Islet precursor cell (in vitro differentiated cells): ENCODE measurements at regions not wholly inside any gene's neighbourhood (a gene's known extent, or its start where the extent isn't known, plus 50 kb on each side); places are given as distances from the start of the nearest gene placed in this dataset.
"Not testable (repeated sequence)": the region's sequence is repeated elsewhere in the genome, so short reads cannot be mapped to it uniquely, and the experiment has no call there.

Experiments used
- DNase-seq: peaks from one replicate; pipeline ENCODE4 v3.0.0-alpha.2; 2018

DNA sequence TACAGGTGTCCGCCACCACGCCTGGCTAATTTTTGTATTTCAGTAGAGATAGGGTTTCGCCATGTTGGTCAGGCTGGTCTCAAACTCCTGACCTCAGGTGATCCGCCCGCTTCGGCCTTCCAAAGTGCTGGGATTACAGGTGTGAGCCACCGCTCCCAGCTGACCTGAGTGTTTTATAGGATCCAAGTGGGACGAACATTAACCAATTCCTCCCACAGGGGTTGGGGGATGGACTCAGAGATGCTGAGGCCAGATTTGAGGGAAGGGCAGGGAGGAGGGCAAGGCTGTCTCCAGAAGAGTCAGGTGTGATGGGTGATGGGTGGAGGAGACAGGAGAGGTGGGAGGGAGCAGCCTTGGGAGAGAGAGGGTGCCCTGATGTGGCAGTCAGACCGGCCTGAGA, 65.0 kb upstream of the SMAD6 start:
- DNase-seq, result not testable (repeated sequence)

DNA sequence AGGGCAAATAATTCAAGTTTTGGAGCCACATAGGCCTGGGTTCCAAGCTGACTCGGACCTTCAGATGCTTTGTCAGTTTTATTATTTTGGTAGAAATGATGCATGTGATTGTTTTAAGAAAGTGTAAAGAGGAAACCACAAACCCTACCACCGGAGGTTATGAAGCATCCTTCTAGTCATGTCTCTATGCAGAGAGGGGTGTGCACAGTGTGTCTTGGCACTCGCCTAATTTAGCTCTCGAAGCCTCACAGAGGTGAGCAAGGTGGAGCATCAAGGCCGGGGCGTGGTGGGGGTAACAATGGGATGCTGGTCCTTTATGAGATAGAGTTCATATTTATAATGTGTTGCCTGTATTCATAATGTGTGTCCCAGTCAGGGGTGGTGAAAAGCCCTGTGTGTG, 63.7 kb upstream of the SMAD6 start:
- no peak for DNase-seq

DNA sequence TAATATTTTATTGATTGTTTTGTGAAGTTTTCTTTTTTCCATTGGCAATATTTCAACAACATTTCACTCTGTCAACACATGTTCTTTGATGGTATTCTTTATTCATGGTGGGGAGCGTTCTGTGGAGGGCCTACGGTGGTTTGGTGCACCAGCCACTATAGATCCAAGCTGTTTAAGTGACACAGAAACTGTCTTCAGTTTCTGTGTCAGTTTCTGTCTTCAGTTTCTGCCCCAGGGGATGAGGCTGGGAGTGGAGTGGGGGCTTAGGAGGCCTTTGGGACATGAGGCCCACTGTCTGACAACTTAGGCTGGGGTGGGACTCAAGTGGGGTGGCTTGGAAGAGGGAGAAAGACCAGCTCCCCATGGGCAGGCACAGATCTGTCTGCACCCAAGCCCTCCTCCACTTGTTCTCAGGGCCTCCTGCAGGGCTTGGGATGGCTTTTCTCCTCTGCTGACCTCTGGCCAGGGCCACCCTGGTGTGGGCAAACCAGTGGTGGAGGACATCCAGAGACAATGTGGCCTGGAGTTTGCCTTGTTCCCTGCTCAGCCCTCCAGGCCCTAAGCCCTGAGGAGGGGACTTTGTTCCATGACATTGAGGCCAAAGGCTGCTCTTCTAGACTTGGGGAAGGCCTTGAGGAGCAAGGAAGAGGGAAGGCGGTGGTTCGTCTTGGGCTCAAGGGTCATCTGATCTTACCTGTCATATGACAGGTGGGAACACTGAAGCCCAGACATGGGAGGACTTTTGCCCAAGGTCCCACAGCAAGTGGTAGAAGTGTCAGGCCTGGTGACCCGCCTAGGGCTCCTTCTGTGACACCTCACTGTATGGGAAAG, 60.3 kb upstream of the SMAD6 start:
- DNase-seq, result no peak

DNA sequence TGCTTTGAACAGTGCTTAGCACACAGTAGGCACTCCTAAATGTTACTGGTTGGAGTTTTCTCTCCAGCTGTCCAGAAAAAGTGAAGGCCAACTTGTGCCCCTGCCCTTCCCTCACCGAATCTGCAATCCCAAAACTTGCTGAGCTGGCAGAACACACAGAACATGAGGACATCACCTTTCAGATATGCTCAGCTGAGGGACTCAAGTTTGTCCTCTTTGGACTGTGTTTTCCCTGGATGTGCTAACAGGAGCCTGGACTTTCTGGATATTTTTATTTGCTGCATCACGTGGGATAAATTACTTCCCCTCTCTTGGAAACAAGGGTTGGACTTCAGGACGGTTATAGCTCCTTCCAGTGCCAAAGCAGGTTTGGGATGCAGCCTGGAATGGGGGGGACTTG, 59.5 kb upstream of the SMAD6 start:
- DNase-seq, result no peak

DNA sequence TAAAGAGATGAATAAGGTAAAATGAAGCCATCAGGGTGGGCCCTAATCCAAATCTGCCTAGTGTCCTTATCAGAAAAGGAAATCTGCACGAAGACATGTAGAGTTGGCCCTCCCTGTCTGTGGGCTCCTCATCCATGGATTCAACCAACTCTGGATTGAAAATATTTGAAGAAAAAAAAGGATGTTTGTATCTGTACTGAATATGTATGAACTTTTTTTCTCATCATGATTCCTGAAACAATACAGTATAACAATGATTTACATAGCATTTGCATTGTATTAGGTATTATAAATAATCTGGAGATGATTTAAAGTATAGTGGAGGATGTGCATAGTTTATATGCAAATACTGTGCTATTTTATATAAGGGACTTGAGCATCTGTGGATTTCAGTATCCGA, 59.0 kb upstream of the SMAD6 start:
- no peak for DNase-seq

DNA sequence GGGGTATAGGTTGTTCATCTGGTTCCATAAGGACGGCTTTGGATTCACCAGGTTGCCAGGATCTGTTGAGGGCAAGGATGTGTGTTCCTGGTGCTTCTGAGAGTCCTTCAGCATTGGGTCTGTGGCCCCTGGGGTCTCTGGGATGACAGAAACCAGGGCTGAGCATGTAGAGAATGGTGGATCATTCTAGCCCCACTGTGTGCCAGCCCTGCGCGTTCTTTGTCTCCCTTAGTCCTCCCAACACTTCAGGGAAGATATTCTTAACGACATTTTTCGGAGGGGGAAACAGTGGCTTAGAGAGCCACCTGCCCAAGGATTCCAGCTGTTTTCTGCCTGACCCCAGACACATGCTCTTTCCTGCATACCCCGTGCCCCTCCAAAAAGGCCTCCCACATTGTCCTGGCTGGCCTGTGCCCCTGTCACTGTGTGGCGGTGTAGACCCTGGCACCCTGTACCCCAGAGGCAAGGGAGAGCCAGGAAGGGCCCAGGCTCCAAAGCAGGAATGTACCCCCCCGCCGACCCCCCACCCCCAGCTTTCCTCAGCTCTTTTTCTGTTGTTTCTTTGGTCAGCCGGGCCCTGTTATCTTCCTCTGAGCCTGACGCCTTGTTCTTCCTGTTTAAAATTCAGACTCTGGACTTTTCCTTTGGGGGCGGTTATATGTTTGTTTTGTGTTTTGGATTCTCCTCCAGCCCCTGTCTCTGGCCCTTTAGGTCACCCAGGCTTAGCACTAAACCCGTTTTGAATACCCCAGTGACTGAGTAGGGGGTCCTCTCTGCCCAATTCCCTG, 57.8 kb upstream of the SMAD6 start:
- DNase-seq, result no peak

DNA sequence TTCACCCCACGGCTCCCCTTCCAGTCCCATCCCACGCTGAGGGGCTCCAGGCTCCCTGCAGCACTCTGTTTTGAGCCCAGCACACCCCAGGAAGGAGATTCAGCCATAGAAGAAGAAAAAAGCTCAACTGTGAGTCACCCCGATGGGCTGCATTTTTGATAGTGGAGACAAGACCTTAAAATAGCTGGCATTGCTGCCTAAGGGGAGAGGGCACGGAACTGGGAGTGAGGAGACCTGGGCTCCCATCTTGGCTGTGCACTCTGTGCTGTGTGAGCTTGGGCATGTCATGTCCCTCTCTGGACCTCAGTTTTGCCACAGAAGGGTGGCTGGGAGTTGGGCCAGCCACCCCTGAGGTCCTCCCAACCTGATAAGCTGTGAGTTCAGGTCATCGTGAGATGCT, 57.2 kb upstream of the SMAD6 start:
- DNase-seq, result no peak

DNA sequence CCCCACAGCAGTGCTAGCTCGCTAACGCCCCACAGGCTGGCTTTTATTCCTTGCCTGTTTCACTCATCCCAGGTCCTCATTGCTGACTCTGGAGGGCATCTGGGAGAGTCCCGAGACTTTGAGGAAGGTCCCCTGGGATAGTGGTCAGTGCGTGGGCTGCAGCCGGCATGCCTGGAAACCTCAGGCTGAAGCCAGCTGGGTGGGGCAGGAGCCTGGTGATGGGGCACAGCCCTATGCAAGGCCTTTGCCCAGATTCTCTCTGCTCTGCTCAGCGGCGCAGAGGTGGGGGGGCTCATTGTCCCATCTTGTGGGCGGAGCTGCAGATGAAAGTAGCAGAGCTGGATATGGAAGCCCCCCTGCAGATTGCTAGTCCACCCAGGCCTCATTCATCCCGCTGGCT, 55.7 kb upstream of the SMAD6 start:
- DNase-seq, result no peak

DNA sequence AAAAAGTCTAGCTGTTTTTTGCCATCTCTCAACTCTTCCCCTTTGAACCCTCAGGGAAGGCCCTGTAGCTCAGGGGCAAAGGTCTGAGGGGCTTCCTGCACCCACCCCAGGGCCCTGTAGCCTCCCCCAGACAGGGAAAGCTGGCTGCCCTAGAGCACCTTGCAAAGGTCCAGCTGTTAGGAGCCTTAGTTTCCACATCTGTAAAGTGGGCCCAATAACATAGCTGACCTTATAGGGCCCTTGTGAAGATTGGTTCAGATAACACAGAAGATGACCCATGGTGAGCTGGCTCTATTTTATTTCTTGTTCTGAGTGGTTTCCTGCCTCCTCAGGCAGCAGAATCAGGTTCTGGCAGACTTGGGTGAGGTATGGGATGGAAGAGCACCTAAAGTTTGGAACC, 55.2 kb upstream of the SMAD6 start:
- DNase-seq, result no peak

DNA sequence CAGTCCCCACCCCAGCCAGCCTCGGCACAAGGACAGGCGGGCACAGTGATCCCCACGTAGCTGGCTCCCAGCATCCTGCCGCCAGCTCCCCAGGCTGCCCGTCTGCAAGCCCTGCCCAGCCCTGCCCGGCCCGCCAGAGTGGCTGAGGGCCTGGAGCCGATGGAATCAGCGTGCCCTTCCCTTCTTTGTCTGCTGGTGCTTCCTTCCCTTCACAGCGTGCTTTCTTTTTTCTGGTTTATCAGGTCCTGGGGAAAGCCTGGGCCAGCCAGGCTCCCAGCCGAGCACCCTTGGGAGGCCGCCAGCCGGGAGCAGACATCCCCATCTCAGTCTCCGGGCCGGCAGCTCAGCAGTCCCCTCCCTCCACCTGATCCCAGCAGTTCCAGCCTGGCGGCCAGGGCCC, 54.7 kb upstream of the SMAD6 start:
- DNase-seq, result no peak

DNA sequence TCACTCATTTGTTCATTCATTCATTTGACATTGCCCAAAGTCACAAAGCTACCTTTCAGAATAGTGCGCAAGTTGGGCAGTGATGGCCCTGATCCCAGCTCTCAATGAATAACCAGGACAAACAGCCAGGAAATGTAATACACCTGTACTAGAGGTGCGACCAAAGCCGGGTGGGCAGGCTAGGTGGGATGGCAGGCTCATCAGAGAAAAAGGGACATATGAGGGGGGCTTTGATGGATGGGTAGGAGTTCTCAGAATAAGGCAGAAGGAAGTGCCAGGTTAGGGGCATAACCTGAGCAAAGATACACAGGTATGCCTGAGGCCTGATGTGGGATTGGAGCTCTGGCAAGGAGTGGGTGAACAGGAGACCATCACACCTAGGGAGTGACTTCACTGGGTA, 53.4 kb upstream of the SMAD6 start:
- DNase-seq, result no peak

DNA sequence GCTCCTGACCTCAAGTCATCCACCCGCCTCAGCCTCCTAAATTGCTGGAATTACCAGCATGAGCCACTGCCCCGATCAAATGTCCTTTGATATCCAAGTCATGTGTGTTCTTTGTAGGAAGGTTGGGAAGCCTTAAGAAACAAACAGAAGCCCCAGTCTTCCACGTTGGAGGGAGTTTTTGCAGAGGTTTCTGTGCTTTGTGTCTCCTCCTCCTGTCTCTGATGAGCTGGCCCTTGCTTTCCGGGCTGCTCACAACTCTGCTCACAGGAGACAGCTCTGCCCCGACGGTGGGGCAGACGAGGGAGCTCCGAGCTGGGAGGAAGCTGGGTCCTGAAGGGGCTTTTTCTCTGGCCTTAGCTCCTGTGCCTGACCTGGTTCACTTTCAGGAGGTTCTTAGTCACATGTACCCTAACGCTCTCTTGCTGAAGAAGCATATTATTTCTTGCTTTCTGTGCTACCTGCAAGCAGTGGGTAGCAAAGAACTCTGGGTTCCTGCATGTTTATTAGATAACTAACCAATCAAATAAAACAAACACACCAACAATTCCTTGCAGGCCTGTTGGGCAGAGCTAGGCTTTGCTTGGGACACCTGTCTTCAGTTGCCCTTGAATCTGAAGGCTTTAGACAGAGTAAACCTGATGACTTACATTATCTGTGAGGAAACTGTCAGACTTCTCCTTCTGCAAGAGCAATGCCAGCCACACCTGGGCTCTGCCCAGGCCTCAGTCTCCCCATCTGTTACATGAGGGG, 52.6 kb upstream of the SMAD6 start:
- DNase-seq, result peak; percentile 70

DNA sequence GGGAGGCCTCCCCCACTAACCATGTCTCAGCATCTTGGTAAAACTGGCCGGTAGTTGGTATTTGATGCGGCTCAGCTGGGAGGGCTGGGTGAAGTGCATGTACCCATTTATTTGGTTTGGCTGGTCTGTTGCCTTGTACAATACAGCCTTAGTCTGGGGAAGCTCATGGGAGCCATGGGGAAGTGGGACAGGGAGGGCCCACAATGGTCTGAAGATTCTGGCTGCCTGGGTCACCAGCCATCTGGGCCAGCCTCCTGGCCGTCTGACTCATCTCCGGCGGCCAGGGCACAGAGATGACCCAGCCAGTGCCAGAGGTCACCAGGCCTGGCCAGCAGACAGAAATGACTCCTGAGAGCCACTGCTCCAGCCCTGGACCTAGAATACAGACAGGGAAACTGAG, 51.6 kb upstream of the SMAD6 start:
- DNase-seq, result peak; percentile 74

DNA sequence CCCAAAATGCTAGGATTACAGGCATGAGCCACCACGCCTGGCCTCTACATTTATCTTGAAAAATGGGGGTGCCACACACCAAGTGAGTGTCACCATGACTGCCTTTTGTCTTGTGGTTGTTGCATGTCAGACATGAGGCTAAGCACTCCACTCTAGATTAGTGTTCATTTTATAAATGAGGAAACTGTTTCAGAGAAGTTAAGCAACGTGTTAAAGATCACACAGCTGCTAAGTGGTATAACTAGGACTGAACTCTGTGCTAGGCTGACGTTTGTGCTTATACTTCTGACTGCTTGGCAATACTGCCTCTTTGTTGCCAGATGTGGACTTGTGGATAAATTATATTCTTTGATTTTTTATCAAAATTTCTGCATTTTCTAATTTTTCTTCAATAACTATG, 50.8 kb upstream of the SMAD6 start:
- no peak for DNase-seq

DNA sequence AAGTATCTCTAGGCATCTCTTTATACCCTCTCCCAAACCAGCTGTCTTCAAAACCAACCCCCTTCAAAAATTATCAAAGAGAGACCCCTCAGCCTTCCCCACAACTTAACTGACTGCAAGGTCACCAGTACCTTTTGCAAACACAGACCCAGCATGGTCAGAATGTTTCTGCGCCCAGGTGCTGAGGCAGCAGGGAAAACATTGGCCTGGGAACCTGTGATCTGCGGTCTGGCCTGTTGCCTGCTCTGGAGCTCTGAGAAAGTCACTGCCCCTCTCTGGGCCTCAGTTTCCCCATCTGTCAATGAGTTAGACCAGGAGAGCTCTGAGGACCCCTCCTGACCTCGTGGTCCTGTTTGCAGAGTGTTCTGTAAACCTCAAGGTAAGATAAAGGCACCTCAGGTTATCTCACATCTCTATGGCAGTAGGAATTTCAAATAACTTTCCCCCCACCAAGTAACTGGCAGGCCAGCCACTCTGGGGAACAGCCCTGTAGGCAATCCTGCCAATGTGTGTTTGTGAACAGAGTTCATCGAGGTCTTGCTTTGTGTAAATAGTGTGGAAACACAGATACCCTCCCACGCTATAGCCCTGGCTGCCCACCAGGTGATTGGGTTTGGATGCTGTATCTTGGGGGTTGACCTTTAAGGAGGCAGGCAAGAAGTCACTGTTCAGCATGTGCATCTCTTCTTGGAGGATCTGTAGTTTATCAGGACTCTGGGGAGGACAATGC, 50.0 kb upstream of the SMAD6 start:
- DNase-seq, result no peak
